ENCODE measurements at regions not wholly inside any gene's neighbourhood (a gene's known extent, or its start where the extent isn't known, plus 50 kb on each side); places are given as distances from the start of the nearest gene placed in this dataset.

DNA sequence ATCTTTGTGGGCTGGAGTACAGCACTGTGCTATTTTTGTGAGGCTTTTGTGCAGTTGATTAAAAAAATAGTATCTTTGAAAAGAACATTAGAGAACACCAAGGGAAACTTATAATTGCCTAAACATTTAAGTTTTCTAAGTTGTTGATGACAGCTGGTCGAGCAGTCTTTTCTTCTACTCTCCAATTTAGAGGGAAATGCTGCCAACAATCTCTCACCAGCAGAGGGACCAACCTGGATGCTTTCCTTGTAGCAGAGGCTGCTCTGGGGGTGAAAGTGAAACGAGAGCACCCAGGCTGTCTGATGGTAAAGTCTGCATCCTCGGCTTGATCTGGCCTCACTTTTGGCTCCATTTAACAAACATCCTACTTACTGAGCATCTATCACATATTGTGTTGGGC lies 1286.5 kb upstream of the TENM4 start:
- Histone ChIP-seq H3K4me1 (ENCODE audit: control insufficient read depth, insufficient read depth, low read length) (no peaks in the 10 kb centered on the region; the same call in 1 of the 2 replicates), H3K4me3 (ENCODE audit: low read depth in 2 of 2, low read length in 2 of 2) (no peak overlapping the region), H3K27me3 (ENCODE audit: control insufficient read depth, insufficient read depth, low read length) (no peaks in the 10 kb centered on the region), H3K9me3 (ENCODE audit: control insufficient read depth, insufficient read depth, low read depth, low read length) (no peaks in the 10 kb centered on the region), H3K27ac (ENCODE audit: low read length) (no peak overlapping the region; the same call in 1 of the 2 replicates), H3K36me3 (ENCODE audit: control insufficient read depth, insufficient read depth, low read length) (no peaks in the 10 kb centered on the region)
- ChIA-PET CTCF (no interaction called here), POLR2A (no interaction called here)
- no TSS peak for BruUV-seq (replicated peaks)
- ATAC-seq (peak; percentile 63), DNase-seq (ENCODE audit: low read depth, low spot score) (no peak)
- TF ChIP-seq POLR2AphosphoS5 (IDR thresholded peaks at IDR 0.05; ENCODE audit: low read depth, low read length) (no peak), SIN3A (IDR thresholded peaks at IDR 0.05; ENCODE audit: borderline replicate concordance, insufficient read depth, low read depth, low read length) (no peak), TCF7L2 (IDR thresholded peaks at IDR 0.05; ENCODE audit: low read depth, low read length) (no peak)
- TF ChIP-seq, protein P1, sequence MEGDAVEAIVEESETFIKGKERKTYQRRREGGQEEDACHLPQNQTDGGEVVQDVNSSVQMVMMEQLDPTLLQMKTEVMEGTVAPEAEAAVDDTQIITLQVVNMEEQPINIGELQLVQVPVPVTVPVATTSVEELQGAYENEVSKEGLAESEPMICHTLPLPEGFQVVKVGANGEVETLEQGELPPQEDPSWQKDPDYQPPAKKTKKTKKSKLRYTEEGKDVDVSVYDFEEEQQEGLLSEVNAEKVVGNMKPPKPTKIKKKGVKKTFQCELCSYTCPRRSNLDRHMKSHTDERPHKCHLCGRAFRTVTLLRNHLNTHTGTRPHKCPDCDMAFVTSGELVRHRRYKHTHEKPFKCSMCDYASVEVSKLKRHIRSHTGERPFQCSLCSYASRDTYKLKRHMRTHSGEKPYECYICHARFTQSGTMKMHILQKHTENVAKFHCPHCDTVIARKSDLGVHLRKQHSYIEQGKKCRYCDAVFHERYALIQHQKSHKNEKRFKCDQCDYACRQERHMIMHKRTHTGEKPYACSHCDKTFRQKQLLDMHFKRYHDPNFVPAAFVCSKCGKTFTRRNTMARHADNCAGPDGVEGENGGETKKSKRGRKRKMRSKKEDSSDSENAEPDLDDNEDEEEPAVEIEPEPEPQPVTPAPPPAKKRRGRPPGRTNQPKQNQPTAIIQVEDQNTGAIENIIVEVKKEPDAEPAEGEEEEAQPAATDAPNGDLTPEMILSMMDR (IDR thresholded peaks at IDR 0.05): peak; percentile 65
- TF ChIP-seq, protein P2, sequence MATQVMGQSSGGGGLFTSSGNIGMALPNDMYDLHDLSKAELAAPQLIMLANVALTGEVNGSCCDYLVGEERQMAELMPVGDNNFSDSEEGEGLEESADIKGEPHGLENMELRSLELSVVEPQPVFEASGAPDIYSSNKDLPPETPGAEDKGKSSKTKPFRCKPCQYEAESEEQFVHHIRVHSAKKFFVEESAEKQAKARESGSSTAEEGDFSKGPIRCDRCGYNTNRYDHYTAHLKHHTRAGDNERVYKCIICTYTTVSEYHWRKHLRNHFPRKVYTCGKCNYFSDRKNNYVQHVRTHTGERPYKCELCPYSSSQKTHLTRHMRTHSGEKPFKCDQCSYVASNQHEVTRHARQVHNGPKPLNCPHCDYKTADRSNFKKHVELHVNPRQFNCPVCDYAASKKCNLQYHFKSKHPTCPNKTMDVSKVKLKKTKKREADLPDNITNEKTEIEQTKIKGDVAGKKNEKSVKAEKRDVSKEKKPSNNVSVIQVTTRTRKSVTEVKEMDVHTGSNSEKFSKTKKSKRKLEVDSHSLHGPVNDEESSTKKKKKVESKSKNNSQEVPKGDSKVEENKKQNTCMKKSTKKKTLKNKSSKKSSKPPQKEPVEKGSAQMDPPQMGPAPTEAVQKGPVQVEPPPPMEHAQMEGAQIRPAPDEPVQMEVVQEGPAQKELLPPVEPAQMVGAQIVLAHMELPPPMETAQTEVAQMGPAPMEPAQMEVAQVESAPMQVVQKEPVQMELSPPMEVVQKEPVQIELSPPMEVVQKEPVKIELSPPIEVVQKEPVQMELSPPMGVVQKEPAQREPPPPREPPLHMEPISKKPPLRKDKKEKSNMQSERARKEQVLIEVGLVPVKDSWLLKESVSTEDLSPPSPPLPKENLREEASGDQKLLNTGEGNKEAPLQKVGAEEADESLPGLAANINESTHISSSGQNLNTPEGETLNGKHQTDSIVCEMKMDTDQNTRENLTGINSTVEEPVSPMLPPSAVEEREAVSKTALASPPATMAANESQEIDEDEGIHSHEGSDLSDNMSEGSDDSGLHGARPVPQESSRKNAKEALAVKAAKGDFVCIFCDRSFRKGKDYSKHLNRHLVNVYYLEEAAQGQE (IDR thresholded peaks at IDR 0.05; ENCODE audit: insufficient read depth in 1 of 2, low read depth in 2 of 2, low read length in 1 of 2): no peak
- in situ Hi-C loops (cut with HindIII; ENCODE audit: low pct_unique_long_range_greater_than_20kb, low sequenced_read_pairs): no loop called here
- intact Hi-C loops (cut with micrococcal nuclease; ENCODE audit: unreplicated experiment): no loop called here

DNA sequence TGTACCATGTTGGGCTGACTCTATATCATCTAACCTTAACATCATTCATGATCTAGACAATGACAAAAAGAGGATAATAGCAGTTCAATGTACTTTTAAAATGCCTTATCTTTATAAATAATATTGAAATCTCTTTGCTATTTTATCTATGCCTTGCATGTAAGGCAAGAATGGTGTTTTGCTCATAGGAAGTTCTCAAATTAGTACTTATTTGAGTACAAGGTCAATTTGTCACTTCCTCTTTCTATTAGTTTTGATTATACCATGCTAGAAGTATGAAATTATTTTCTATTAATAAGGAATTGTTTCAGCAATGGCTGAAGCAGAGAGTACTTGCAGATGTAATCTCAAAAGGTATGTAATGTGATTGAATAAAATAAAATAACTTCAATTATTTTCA lies 1285.4 kb upstream of the TENM4 start:
- ChIA-PET POLR2A (no interaction called here), CTCF (no interaction called here)
- Histone ChIP-seq H3K4me3 (ENCODE audit: low read depth in 2 of 2, low read length in 2 of 2) (no peak overlapping the region), H3K27ac (ENCODE audit: low read length) (no peak overlapping the region), H3K36me3 (ENCODE audit: control insufficient read depth, insufficient read depth, low read length) (no peaks in the 10 kb centered on the region), H3K27me3 (ENCODE audit: control insufficient read depth, insufficient read depth, low read length) (no peaks in the 10 kb centered on the region), H3K9me3 (ENCODE audit: control insufficient read depth, insufficient read depth, low read depth, low read length) (no peaks in the 10 kb centered on the region), H3K4me1 (ENCODE audit: control insufficient read depth, insufficient read depth, low read length) (no peaks in the 10 kb centered on the region; the same call in 1 of the 2 replicates)
- ATAC-seq (no peak), DNase-seq (ENCODE audit: low read depth, low spot score) (no peak)
- BruUV-seq (replicated peaks): no TSS peak
- in situ Hi-C loops (cut with HindIII; ENCODE audit: low pct_unique_long_range_greater_than_20kb, low sequenced_read_pairs) (no loop called here), intact Hi-C loops (cut with micrococcal nuclease; ENCODE audit: unreplicated experiment) (no loop called here)
- TF ChIP-seq, protein P1 (IDR thresholded peaks at IDR 0.05): no peak
- TF ChIP-seq SIN3A (IDR thresholded peaks at IDR 0.05; ENCODE audit: borderline replicate concordance, insufficient read depth, low read depth, low read length): no peak
- TF ChIP-seq TCF7L2 (IDR thresholded peaks at IDR 0.05; ENCODE audit: low read depth, low read length): no peak
- TF ChIP-seq, protein P2 (IDR thresholded peaks at IDR 0.05; ENCODE audit: insufficient read depth in 1 of 2, low read depth in 2 of 2, low read length in 1 of 2): no peak
- TF ChIP-seq POLR2AphosphoS5 (IDR thresholded peaks at IDR 0.05; ENCODE audit: low read depth, low read length): no peak

Measured in Panc1 (cell line).